WTC11 (cell line): ENCODE measurements at regions not wholly inside any gene's neighbourhood (a gene's known extent, or its start where the extent isn't known, plus 50 kb on each side); places are given as distances from the start of the nearest gene placed in this dataset.

Source experiments
- ESRRA ChIP-seq: sonication (generic); formaldehyde crosslinking; IDR thresholded peaks from 2 replicates; pipeline ENCODE4 v1.8.1; 2022; ENCODE audit warnings: mild to moderate bottlenecking, missing genetic modification reagents, borderline replicate concordance
- FOXK1 ChIP-seq: sonication (generic); formaldehyde crosslinking; IDR thresholded peaks from 2 replicates; pipeline ENCODE4 v1.8.0; 2022; ENCODE audit warnings: mild to moderate bottlenecking, moderate library complexity, missing genetic modification reagents
- MAX ChIP-seq: sonication (generic); formaldehyde crosslinking; IDR thresholded peaks from 2 replicates; pipeline ENCODE4 v1.8.0; 2022; ENCODE audit warnings: mild to moderate bottlenecking, missing genetic modification reagents
- NR2C2 ChIP-seq: sonication (generic); formaldehyde crosslinking; IDR thresholded peaks from 2 replicates; pipeline ENCODE4 v1.8.0; 2022; ENCODE audit warnings: mild to moderate bottlenecking, missing genetic modification reagents
- SP1 ChIP-seq: sonication (generic); formaldehyde crosslinking; conservative IDR thresholded peaks from 2 replicates; pipeline ENCODE4 v1.8.1; 2022; ENCODE audit warnings: missing genetic modification reagents
- TF ChIP-seq, protein P1 (sequence below): fragments of 200-600 bp; IDR thresholded peaks from 2 replicates; pipeline ENCODE4 v1.8.0; 2022; ENCODE audit warnings: antibody characterized with exemption
- TF ChIP-seq, protein P2 (sequence below): sonication (generic); formaldehyde crosslinking; IDR thresholded peaks from 2 replicates; pipeline ENCODE4 v1.8.1; 2022; ENCODE audit warnings: low read depth, mild to moderate bottlenecking, moderate library complexity, missing genetic modification reagents, borderline replicate concordance
- TF ChIP-seq, protein P3 (sequence below): sonication (generic); formaldehyde crosslinking; IDR thresholded peaks from 2 replicates; pipeline ENCODE4 v1.8.1; 2022; ENCODE audit warnings: low read depth, missing genetic modification reagents, borderline replicate concordance
- TF ChIP-seq, protein P4 (sequence below): fragments of 250-450 bp; sonication (Bioruptor Pico); IDR thresholded peaks from 2 replicates; pipeline ENCODE4 v1.9.0; 2021; ENCODE audit warnings: mild to moderate bottlenecking

- TF ChIP-seq, protein P1, sequence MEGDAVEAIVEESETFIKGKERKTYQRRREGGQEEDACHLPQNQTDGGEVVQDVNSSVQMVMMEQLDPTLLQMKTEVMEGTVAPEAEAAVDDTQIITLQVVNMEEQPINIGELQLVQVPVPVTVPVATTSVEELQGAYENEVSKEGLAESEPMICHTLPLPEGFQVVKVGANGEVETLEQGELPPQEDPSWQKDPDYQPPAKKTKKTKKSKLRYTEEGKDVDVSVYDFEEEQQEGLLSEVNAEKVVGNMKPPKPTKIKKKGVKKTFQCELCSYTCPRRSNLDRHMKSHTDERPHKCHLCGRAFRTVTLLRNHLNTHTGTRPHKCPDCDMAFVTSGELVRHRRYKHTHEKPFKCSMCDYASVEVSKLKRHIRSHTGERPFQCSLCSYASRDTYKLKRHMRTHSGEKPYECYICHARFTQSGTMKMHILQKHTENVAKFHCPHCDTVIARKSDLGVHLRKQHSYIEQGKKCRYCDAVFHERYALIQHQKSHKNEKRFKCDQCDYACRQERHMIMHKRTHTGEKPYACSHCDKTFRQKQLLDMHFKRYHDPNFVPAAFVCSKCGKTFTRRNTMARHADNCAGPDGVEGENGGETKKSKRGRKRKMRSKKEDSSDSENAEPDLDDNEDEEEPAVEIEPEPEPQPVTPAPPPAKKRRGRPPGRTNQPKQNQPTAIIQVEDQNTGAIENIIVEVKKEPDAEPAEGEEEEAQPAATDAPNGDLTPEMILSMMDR = no peak
- TF ChIP-seq, protein P2, sequence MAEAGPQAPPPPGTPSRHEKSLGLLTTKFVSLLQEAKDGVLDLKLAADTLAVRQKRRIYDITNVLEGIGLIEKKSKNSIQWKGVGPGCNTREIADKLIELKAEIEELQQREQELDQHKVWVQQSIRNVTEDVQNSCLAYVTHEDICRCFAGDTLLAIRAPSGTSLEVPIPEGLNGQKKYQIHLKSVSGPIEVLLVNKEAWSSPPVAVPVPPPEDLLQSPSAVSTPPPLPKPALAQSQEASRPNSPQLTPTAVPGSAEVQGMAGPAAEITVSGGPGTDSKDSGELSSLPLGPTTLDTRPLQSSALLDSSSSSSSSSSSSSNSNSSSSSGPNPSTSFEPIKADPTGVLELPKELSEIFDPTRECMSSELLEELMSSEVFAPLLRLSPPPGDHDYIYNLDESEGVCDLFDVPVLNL (CRISPR knock-in tag) = no peak
- TF ChIP-seq, protein P3, sequence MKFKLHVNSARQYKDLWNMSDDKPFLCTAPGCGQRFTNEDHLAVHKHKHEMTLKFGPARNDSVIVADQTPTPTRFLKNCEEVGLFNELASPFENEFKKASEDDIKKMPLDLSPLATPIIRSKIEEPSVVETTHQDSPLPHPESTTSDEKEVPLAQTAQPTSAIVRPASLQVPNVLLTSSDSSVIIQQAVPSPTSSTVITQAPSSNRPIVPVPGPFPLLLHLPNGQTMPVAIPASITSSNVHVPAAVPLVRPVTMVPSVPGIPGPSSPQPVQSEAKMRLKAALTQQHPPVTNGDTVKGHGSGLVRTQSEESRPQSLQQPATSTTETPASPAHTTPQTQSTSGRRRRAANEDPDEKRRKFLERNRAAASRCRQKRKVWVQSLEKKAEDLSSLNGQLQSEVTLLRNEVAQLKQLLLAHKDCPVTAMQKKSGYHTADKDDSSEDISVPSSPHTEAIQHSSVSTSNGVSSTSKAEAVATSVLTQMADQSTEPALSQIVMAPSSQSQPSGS = no peak
- no peak for TF ChIP-seq FOXK1 (CRISPR knock-in tag)
- TF ChIP-seq, protein P4, sequence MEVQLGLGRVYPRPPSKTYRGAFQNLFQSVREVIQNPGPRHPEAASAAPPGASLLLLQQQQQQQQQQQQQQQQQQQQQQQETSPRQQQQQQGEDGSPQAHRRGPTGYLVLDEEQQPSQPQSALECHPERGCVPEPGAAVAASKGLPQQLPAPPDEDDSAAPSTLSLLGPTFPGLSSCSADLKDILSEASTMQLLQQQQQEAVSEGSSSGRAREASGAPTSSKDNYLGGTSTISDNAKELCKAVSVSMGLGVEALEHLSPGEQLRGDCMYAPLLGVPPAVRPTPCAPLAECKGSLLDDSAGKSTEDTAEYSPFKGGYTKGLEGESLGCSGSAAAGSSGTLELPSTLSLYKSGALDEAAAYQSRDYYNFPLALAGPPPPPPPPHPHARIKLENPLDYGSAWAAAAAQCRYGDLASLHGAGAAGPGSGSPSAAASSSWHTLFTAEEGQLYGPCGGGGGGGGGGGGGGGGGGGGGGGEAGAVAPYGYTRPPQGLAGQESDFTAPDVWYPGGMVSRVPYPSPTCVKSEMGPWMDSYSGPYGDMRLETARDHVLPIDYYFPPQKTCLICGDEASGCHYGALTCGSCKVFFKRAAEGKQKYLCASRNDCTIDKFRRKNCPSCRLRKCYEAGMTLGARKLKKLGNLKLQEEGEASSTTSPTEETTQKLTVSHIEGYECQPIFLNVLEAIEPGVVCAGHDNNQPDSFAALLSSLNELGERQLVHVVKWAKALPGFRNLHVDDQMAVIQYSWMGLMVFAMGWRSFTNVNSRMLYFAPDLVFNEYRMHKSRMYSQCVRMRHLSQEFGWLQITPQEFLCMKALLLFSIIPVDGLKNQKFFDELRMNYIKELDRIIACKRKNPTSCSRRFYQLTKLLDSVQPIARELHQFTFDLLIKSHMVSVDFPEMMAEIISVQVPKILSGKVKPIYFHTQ = no peak
- no peak for TF ChIP-seq SP1 (CRISPR knock-in tag)
- no peak for TF ChIP-seq ESRRA (CRISPR knock-in tag)
- no peak for TF ChIP-seq NR2C2 (CRISPR knock-in tag)
- TF ChIP-seq MAX = no peak
Measured at GRCh38 chr1:98287626-98288025, 366.8 kb upstream of the DPYD start.
